Endothelial cell of umbilical vein (primary cell): ENCODE measurements at regions not wholly inside any gene's neighbourhood (a gene's known extent, or its start where the extent isn't known, plus 50 kb on each side); places are given as distances from the start of the nearest gene placed in this dataset.
"Not testable (repeated sequence)": the region's sequence is repeated elsewhere in the genome, so short reads cannot be mapped to it uniquely, and the experiment has no call there.

Experiments
- BruUV-seq: library from RNA; stranded (reverse); fragments of 400-500 nt; replicated peaks from 2 replicates; lab custom pipeline; 2021; lab: Mats Ljungman, UMichigan
- CTCF ChIA-PET: fragments of 300-600, 350-600 bp; sonication (Branson Sonifier 250); formaldehyde crosslinking; loops from one replicate; lab custom pipeline; 2021; ENCODE audit warnings: antibody characterized with exemption, inconsistent platforms; lab: Charles Lee
- POLR2A ChIA-PET: fragments of 300-600, 350-600 bp; sonication (Branson Sonifier 250); formaldehyde crosslinking; loops from one replicate; lab custom pipeline; 2021; ENCODE audit warnings: antibody characterized with exemption, inconsistent platforms; lab: Charles Lee
- DNase-seq: peaks from one replicate; pipeline ENCODE4 v3.0.0-alpha.2; 2011; ENCODE audit warnings: low read depth, low spot score
- FAIRE-seq: peaks from 2 replicates; lab custom pipeline; 2011; peaks lifted over from hg19 to GRCh38; lab: Jason Lieb, UNC
- H2AFZ ChIP-seq: 2 replicates; pipeline ENCODE4 v1.6.0; 2012; ENCODE audit warnings: low read depth, low read length, control low read depth, inconsistent platforms
- H3K27ac ChIP-seq: 2 replicates; pipeline ENCODE4 v1.5.1; 2011; ENCODE audit warnings: low read depth, mild to moderate bottlenecking, control low read depth, low read length, moderate library complexity; ENCODE audit not compliant: insufficient read depth
- H3K27me3 ChIP-seq, 2 experiments: 2 replicates each; pipeline versions ENCODE4 v1.6.0 to v1.6.1; 2011; ENCODE audit warnings: low read length in 2 of 2, mixed read lengths in 1 of 2; ENCODE audit not compliant: control insufficient read depth in 2 of 2, insufficient read depth in 2 of 2
- H3K36me3 ChIP-seq, 2 experiments: 2 replicates in 1 of 2; 3 replicates in 1 of 2; pipeline ENCODE4 v1.5.1; 2011; ENCODE audit warnings: low read length in 2 of 2, mild to moderate bottlenecking in 1 of 2, moderate library complexity in 1 of 2; ENCODE audit not compliant: control insufficient read depth in 2 of 2, insufficient read depth in 2 of 2; ENCODE audit errors: extremely low read depth in 1 of 2
- H3K4me1 ChIP-seq: 3 replicates; pipeline ENCODE4 v1.5.1; 2011; ENCODE audit warnings: mild to moderate bottlenecking, low read length; ENCODE audit not compliant: control insufficient read depth, insufficient read depth; ENCODE audit errors: extremely low read depth
- H3K4me2 ChIP-seq: 2 replicates; pipeline ENCODE4 v1.6.1; 2011; ENCODE audit warnings: low read length, control low read depth, mixed read lengths; ENCODE audit not compliant: insufficient read depth
- H3K4me3 ChIP-seq, 3 experiments: fragments of 200-600 bp in 1 of 3; sonication (generic), shearing (Covaris generic) in 1 of 3; replicated peaks in 1 of 3; 2 replicates each; pipeline ENCODE4 v1.5.1; 2011 to 2016; ENCODE audit warnings: control low read depth in 3 of 3, low read length in 3 of 3, mild to moderate bottlenecking in 2 of 3, inconsistent platforms in 1 of 3, low read depth in 1 of 3, moderate library complexity in 1 of 3; ENCODE audit not compliant: insufficient read depth in 1 of 3
- H3K79me2 ChIP-seq: 2 replicates; pipeline ENCODE4 v1.6.0; 2012; ENCODE audit warnings: low read length, inconsistent platforms; ENCODE audit not compliant: control insufficient read depth, insufficient read depth
- H3K9ac ChIP-seq: replicated peaks from 2 replicates; pipeline ENCODE3; 2011; ENCODE audit warnings: low read length, control low read depth; ENCODE audit not compliant: insufficient read depth; ENCODE audit errors: extremely low read depth
- H3K9me1 ChIP-seq: replicated peaks from 3 replicates; pipeline ENCODE4 v1.6.0; 2011; ENCODE audit warnings: mild to moderate bottlenecking, low read length; ENCODE audit not compliant: control insufficient read depth, insufficient read depth; ENCODE audit errors: extremely low read depth
- H3K9me3 ChIP-seq: replicated peaks from 2 replicates; pipeline ENCODE4 v1.5.1; 2012; ENCODE audit warnings: low read length, inconsistent platforms; ENCODE audit not compliant: control insufficient read depth, insufficient read depth
- H4K20me1 ChIP-seq: replicated peaks from 2 replicates; pipeline ENCODE3; 2011; ENCODE audit warnings: mild to moderate bottlenecking, low read length; ENCODE audit not compliant: control insufficient read depth, insufficient read depth; ENCODE audit errors: extremely low read depth
- EZH2 ChIP-seq: IDR thresholded peaks from 2 replicates; pipeline ENCODE4 v1.6.1; 2012; ENCODE audit warnings: borderline replicate concordance, low read depth, mild to moderate bottlenecking, moderate library complexity, low read length, inconsistent platforms; ENCODE audit not compliant: severe bottlenecking
- FOS ChIP-seq: IDR thresholded peaks from 2 replicates; pipeline ENCODE4 v1.6.1; 2011; ENCODE audit warnings: mild to moderate bottlenecking, low read length, moderate library complexity, borderline replicate concordance; ENCODE audit not compliant: insufficient read depth
- GATA2 ChIP-seq: IDR thresholded peaks from 2 replicates; pipeline ENCODE4 v1.7.0; 2011; ENCODE audit warnings: low read depth, mild to moderate bottlenecking, moderate library complexity, mixed read lengths, low read length; ENCODE audit not compliant: insufficient read length, insufficient read depth
- JUN ChIP-seq: IDR thresholded peaks from 2 replicates; pipeline ENCODE4 v1.6.1; 2011; ENCODE audit warnings: borderline replicate concordance, low read depth; ENCODE audit not compliant: insufficient read length, insufficient read depth
- MYC ChIP-seq: IDR thresholded peaks from one replicate; pipeline ENCODE4 v1.6.1; 2011; ENCODE audit warnings: mild to moderate bottlenecking, low read depth, low read length
- POLR2A ChIP-seq: IDR thresholded peaks from 2 replicates; pipeline ENCODE4 v1.6.1; 2012; ENCODE audit warnings: low read depth, mild to moderate bottlenecking, control low read depth, low read length
- POLR2AphosphoS5 ChIP-seq: IDR thresholded peaks from 2 replicates; pipeline ENCODE4 v1.6.1; 2012; ENCODE audit warnings: low read depth, mild to moderate bottlenecking, control low read depth, low read length, moderate library complexity; ENCODE audit not compliant: insufficient read depth
- dilution Hi-C: fragments of 300-500 bp; cut with MboI; formaldehyde crosslinking; loops from one replicate; pipeline ENCODE4 v1.15.0; 2019; ENCODE audit warnings: low sequenced_read_pairs; ENCODE audit not compliant: extremely low pct_ligation_motif_present
- intact Hi-C: fragments of 100-400 bp; cut with micrococcal nuclease; formaldehyde crosslinking; loops from one replicate; pipeline ENCODE4 v1.10.0; 2022
- TF ChIP-seq, protein P1 (sequence below), 2 donors: IDR thresholded peaks; 1 replicate in 1 of 2; 2 replicates in 1 of 2; pipeline ENCODE4 v1.5.1; 2011; ENCODE audit warnings: low read length in 2 of 2, mild to moderate bottlenecking in 2 of 2, moderate library complexity in 2 of 2, control low read depth in 1 of 2, inconsistent platforms in 1 of 2, low read depth in 1 of 2; ENCODE audit not compliant: insufficient read depth in 1 of 2; ENCODE audit errors: extremely low read depth in 1 of 2
- TF ChIP-seq, protein P2 (sequence below): IDR thresholded peaks from 2 replicates; pipeline ENCODE4 v1.6.1; 2011; ENCODE audit not compliant: insufficient read depth, insufficient read length

- H3K4me2 ChIP-seq, H4K20me1 ChIP-seq, H3K27me3 ChIP-seq, H3K27ac ChIP-seq, DNase-seq, H3K36me3 ChIP-seq, FAIRE-seq, BruUV-seq, H3K9me1 ChIP-seq, dilution Hi-C loops, intact Hi-C loops, H3K79me2 ChIP-seq, H3K9ac ChIP-seq, H3K9me3 ChIP-seq, H3K4me1 ChIP-seq, POLR2A ChIA-PET, H3K4me3 ChIP-seq, CTCF ChIA-PET, H2AFZ ChIP-seq: not testable (repeated sequence)
Observed at GRCh38 chr20:61101321-61101720, 150.7 kb upstream of the CDH4 start.

- dilution Hi-C loops: no loop called here
- no peaks in the 10 kb centered on the region for H3K36me3 ChIP-seq
- H3K9me1 ChIP-seq: no peaks in the 10 kb centered on the region
- FAIRE-seq (no peak), DNase-seq (no peak)
- H3K4me3 ChIP-seq: no peak overlapping the region
- no peak overlapping the region for H3K9ac ChIP-seq
- H3K27me3 ChIP-seq: no peaks in the 10 kb centered on the region
- no peak overlapping the region for H3K4me2 ChIP-seq
- H3K9me3 ChIP-seq: peaks cover 8% of the 10 kb centered on the region
- POLR2A ChIA-PET: no interaction called here
- no peaks in the 10 kb centered on the region for H4K20me1 ChIP-seq
- CTCF ChIA-PET: interaction anchor here (1.6 kb wide), 1 partner anchor 10 kb away, joined by 3 read pairs; no protein-coding TSS in a partner anchor
- H3K4me1 ChIP-seq: no peaks in the 10 kb centered on the region
- intact Hi-C loops: no loop called here
- TF ChIP-seq POLR2A (no peak), POLR2AphosphoS5 (no peak), FOS (no peak), JUN (no peak), GATA2 (no peak), MYC (no peak), EZH2 (no peak)
- TF ChIP-seq, protein P1, sequence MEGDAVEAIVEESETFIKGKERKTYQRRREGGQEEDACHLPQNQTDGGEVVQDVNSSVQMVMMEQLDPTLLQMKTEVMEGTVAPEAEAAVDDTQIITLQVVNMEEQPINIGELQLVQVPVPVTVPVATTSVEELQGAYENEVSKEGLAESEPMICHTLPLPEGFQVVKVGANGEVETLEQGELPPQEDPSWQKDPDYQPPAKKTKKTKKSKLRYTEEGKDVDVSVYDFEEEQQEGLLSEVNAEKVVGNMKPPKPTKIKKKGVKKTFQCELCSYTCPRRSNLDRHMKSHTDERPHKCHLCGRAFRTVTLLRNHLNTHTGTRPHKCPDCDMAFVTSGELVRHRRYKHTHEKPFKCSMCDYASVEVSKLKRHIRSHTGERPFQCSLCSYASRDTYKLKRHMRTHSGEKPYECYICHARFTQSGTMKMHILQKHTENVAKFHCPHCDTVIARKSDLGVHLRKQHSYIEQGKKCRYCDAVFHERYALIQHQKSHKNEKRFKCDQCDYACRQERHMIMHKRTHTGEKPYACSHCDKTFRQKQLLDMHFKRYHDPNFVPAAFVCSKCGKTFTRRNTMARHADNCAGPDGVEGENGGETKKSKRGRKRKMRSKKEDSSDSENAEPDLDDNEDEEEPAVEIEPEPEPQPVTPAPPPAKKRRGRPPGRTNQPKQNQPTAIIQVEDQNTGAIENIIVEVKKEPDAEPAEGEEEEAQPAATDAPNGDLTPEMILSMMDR (IDR thresholded peaks at IDR 0.05; ENCODE audit: extremely low read depth in 1 of 2, insufficient read depth in 1 of 2, low read depth in 1 of 2, low read length in 2 of 2): no peak
- TF ChIP-seq, protein P2, sequence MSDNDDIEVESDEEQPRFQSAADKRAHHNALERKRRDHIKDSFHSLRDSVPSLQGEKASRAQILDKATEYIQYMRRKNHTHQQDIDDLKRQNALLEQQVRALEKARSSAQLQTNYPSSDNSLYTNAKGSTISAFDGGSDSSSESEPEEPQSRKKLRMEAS: no peak
- no peaks in the 10 kb centered on the region for H3K79me2 ChIP-seq
- H3K27ac ChIP-seq: no peak overlapping the region
- BruUV-seq: no TSS peak
- no peak overlapping the region for H2AFZ ChIP-seq
Observed at GRCh38 chr20:61104232-61104631, 147.8 kb upstream of the CDH4 start.
